Nephron (organoid): ENCODE measurements at regions not wholly inside any gene's neighbourhood (a gene's known extent, or its start where the extent isn't known, plus 50 kb on each side); places are given as distances from the start of the nearest gene placed in this dataset.

Experiments used
- H3K27ac Mint-ChIP-seq, 3 experiments: 2 replicates each; pipeline ENCODE4 v1.8.0; 2020; ENCODE audit warnings: mixed read lengths in 3 of 3, mild to moderate bottlenecking in 2 of 3, moderate library complexity in 1 of 3
- H3K27me3 Mint-ChIP-seq: 2 replicates; pipeline ENCODE4 v1.8.0; 2021; ENCODE audit warnings: low read depth, mild to moderate bottlenecking, moderate library complexity, mixed read lengths
- H3K36me3 Mint-ChIP-seq: 2 replicates; pipeline ENCODE4 v1.8.0; 2020; ENCODE audit warnings: low read depth, mixed read lengths
- H3K4me1 Mint-ChIP-seq: 2 replicates; pipeline ENCODE4 v1.8.0; 2020; ENCODE audit warnings: mixed read lengths
- H3K4me3 Mint-ChIP-seq, 3 experiments: 2 replicates each; pipeline ENCODE4 v1.8.0; 2020; ENCODE audit warnings: mild to moderate bottlenecking in 3 of 3, mixed read lengths in 3 of 3, moderate library complexity in 2 of 3
- H3K9me3 Mint-ChIP-seq: 2 replicates; pipeline ENCODE4 v1.8.0; 2020; ENCODE audit warnings: mixed read lengths
- CTCF ChIP-seq, 3 experiments: fragments of 200-600 bp; sonication (generic); IDR thresholded peaks; one replicate each; pipeline ENCODE4 v1.5.0; 2021; ENCODE audit warnings: antibody characterized with exemption in 3 of 3; ENCODE audit not compliant: unreplicated experiment in 3 of 3

GRCh38 chr11:36825251-36825650 is 227.2 kb upstream of the RAG2 start:
- H3K27ac Mint-ChIP-seq, result peak overlapping the region; percentile 12 to 65 (median 28)
- peaks cover 10% of the 10 kb centered on the region for H3K27me3 Mint-ChIP-seq
- TF ChIP-seq CTCF (IDR thresholded peaks at IDR 0.05; ENCODE audit: unreplicated experiment in 3 of 3), result no peak
- H3K9me3 Mint-ChIP-seq, result no peaks in the 10 kb centered on the region
- H3K4me1 Mint-ChIP-seq, result peaks cover 13% of the 10 kb centered on the region
- H3K4me3 Mint-ChIP-seq, result no peak overlapping the region
- H3K36me3 Mint-ChIP-seq, result no peaks in the 10 kb centered on the region

GRCh38 chr11:36824349-36824748 is 226.3 kb upstream of the RAG2 start:
- Mint-ChIP-seq H3K27ac (peak overlapping the region; percentile 9 to 65 (median 28)), H3K4me1 (peaks cover 13% of the 10 kb centered on the region), H3K4me3 (no peak overlapping the region), H3K27me3 (peaks cover 11% of the 10 kb centered on the region), H3K9me3 (peaks cover 3% of the 10 kb centered on the region), H3K36me3 (no peaks in the 10 kb centered on the region)
- TF ChIP-seq CTCF (IDR thresholded peaks at IDR 0.05; ENCODE audit: unreplicated experiment in 3 of 3), result no peak

GRCh38 chr11:36822829-36823228 is 224.8 kb upstream of the RAG2 start:
- Mint-ChIP-seq H3K4me1 (peaks cover 13% of the 10 kb centered on the region), H3K27ac (no peak overlapping the region), H3K36me3 (no peaks in the 10 kb centered on the region), H3K4me3 (no peak overlapping the region), H3K27me3 (peaks cover 7% of the 10 kb centered on the region), H3K9me3 (peaks cover 3% of the 10 kb centered on the region)
- no peak for TF ChIP-seq CTCF (IDR thresholded peaks at IDR 0.05; ENCODE audit: unreplicated experiment in 3 of 3)

GRCh38 chr11:36818410-36818809 is 220.4 kb upstream of the RAG2 start:
- no peaks in the 10 kb centered on the region for H3K36me3 Mint-ChIP-seq
- peaks cover 7% of the 10 kb centered on the region for H3K27me3 Mint-ChIP-seq
- no peaks in the 10 kb centered on the region for H3K4me1 Mint-ChIP-seq
- peaks cover 12% of the 10 kb centered on the region for H3K9me3 Mint-ChIP-seq
- H3K27ac Mint-ChIP-seq, result no peak overlapping the region
- no peak overlapping the region for H3K4me3 Mint-ChIP-seq
- no peak for TF ChIP-seq CTCF (IDR thresholded peaks at IDR 0.05; ENCODE audit: unreplicated experiment in 3 of 3)

GRCh38 chr11:36817336-36817965 is 219.4 kb upstream of the RAG2 start:
- no peak for TF ChIP-seq CTCF (IDR thresholded peaks at IDR 0.05; ENCODE audit: unreplicated experiment in 3 of 3)
- no peak overlapping the region for H3K27ac Mint-ChIP-seq
- H3K4me3 Mint-ChIP-seq, result no peak overlapping the region
- peaks cover 12% of the 10 kb centered on the region for H3K9me3 Mint-ChIP-seq
- H3K4me1 Mint-ChIP-seq, result no peaks in the 10 kb centered on the region
- H3K36me3 Mint-ChIP-seq, result no peaks in the 10 kb centered on the region
- H3K27me3 Mint-ChIP-seq, result peaks cover 7% of the 10 kb centered on the region

- Mint-ChIP-seq H3K9me3 (peaks cover under 1% of the 10 kb centered on the region), H3K36me3 (no peaks in the 10 kb centered on the region), H3K27me3 (no peaks in the 10 kb centered on the region), H3K4me3 (no peak overlapping the region), H3K27ac (no peak overlapping the region), H3K4me1 (no peaks in the 10 kb centered on the region)
- TF ChIP-seq CTCF (IDR thresholded peaks at IDR 0.05; ENCODE audit: unreplicated experiment in 3 of 3), result no peak
Measured at GRCh38 chr11:36809303-36809702, 211.3 kb upstream of the RAG2 start.
